ENCODE measurements at regions not wholly inside any gene's neighbourhood (a gene's known extent, or its start where the extent isn't known, plus 50 kb on each side); places are given as distances from the start of the nearest gene placed in this dataset.
A peak's percentile ranks its signal among the peaks of the same experiment; 100 is the strongest.

DNA sequence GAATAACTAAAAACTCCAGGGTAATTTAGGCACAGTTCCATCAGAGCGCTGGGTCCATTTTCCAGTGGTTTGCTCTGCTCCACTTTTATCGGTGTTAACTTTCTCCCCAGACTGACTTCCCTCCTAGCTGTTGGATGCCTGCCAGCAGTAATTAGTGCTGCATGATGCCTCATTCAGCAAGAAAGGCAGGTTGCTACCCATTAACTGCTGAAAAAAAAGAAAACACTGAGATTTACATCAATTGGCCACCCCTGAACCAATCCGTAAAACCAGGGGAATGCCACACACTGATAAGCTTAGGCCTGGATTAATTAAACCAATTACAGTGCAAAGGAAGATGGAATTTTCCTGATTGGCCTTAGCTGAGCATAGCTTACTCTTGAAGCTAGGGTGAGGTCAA lies 182.4 kb upstream of the CXXC4 start:
- no peak for DNase-seq (ENCODE audit: low spot score)

DNA sequence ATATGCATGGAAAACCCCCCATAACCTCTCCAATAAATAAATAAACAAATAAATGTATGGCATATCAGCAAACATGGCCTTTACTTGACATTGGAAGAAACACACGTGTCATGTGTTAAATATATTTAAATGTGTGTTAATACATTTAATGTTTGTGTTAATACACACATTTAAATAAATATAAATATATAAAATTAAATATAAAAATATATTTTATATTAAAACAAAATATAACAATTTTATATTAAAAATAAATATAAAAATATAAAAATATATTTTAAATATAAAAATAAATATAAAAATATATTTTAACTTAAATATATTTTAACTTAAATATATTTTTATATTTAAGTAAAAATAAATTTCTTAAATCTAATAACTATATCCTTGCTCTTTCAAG lies 187.6 kb upstream of the CXXC4 start:
- DNase-seq (ENCODE audit: low spot score): no peak

DNA sequence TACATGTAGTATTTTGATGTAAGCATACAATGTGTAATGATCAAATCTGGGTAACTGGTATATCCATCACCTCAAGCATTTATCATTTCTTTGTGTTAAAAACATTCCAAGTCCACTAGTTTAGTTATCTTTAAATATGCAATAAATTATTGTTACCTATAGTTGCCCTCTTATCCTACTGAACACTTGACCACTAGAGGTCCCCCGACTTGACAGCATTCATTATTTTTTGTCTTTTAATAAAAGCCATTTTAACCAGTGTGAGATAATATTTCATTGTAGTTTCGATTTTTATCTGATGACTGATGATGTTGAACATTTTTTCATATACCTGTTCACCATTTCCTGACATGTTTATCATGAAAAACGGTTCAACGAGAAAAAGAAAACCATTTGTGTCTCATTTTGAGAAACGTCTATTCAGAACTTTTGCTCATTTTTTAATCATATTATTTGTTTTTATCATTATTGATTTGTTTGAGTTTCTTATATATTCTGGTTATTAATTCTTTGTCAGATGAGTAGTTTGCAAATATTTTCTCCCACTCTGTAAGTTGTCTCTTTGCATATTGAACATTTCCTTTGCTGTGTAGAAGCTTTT lies 199.0 kb upstream of the CXXC4 start:
- DNase-seq (ENCODE audit: low spot score): peak; percentile 7

DNA sequence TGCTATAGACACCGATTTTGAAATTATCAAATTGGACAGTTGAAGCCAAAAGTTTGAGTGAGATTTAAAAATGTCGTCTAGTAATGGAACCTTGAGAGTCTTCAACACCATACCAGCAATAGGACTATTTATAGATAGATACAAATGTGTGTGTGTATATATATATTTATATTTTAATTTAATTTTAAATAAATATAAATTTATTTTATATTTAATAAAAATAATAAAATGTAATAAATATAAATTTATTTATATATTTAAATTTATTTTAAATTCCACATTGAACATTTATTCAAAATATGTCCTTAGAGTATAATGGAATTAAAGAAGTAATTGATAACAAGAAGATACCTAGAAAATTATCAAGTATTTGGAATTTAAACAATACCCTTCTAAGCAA lies 221.9 kb upstream of the CXXC4 start:
- no peak for DNase-seq (ENCODE audit: low spot score)

DNA sequence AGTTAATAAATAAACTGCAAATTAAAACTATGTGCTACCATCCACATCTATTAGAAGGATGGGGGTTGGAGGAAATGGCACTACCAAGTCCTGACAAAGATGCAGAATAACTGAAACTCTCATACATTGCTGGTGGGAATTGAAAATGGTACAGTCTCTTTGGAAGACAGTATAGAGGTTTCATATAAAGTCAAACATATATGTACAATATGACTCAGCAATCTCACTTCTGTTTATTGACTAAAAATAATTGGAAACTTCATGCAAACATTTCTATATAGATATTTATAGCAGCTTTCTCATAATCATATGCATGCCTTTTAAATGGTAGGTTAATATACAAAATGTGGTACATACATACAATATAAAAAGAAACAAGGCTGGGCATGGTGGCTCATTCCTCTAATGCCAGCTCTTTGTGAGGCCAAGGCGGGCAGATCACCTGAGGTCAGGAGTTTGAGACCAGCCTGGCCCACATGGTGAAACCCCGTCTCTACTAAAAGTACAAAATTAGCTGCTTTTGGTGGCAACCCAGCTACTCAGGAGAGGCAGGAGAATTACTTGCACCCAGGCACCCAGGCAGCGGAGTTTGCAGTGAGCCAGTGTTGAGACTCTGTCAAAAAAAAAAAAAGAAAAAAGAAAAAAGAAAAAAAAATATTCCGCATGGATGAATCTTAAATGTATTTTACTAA lies 225.0 kb upstream of the CXXC4 start:
- no peak for DNase-seq (ENCODE audit: low spot score)

DNA sequence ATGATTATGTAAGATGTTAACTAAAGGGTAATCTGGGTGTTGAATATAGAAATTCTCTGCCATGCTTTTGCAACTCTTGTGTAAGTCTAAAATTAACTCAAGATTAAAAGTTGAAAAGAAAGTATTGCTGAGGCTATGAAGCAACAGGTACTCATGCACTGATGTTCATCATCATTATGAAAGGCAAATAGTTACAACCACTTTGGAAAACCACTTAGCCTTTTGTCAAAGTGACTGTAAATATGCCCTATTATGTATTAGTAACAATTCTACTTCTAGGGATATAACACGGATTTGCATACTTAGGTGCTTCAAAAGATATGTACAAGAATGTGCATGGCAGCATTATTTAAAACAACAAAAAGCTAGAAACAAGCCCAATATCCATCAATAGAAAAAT lies 227.8 kb upstream of the CXXC4 start:
- DNase-seq (ENCODE audit: low spot score): no peak

DNA sequence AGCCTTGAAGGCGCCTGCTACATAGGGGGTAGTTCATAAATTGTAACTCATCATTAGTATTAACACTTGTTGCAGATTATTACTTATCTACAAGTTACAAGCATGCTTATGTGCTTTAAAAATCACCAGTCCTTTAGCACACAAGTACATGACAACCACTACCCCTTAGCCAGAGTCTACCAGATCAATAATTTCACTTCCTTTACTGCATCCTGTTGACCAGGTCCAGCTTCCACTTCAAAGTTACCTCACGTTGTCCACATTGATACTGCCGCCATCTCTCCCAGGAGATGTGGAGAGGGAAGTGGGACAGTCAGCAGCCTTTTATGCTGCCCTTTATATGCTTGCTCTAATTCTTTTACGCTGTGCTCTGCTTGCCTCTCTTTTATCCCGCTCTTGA lies 231.3 kb upstream of the CXXC4 start:
- no peak for DNase-seq (ENCODE audit: low spot score)

DNA sequence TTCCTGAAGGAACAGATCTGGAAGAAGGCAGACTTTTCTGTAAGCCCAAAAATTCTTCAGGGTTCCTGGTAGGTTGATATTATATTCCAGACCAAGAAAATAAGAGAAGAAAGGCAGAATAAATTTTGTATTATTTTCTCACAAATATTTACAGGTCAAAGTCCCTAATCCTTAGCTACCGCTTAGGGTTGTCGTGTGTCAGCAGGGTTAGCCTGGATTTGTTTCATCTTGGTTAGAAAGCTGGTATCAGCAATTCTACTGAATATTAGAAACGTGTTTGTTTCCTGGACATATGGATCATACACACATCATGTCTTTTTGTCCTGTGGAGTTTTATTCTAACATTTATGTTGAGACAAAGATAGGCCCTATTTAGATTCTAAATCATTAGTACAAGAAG lies 232.9 kb upstream of the CXXC4 start:
- DNase-seq (ENCODE audit: low spot score): no peak

DNA sequence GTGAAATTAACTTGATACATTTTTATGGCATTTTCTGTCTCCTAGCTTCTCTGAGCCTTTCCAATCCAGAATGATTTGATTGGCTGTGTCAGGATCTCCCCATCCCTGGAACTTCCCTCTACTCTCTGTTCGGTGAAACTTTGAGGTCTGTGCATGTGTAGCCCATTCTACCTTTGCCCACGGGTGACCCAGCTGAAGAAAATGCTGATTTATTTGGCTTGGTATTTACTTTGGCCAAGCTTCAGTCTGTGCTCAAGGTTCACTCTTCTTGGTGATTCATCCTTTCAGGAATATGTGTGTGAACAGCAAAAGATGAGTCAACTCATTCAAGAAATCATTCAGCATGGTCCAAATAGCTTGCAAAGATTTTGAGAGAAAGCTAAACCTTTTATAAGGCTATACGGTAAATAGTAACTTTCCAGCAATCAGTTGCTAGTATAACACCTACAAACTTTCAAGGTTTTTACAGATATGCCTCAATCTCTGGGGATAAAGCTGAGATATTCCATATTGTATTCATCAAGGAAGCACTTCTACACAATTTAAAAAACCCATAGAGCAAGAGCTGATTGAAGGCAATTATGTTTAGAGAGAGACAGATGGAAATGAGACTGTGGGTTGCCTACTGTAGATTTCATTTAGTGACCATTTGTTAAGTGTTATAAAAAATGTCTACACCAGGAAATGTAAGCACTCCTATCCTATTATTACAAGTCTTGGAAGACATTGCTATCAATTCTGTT lies 233.9 kb upstream of the CXXC4 start:
- DNase-seq (ENCODE audit: low spot score): peak; percentile 35

DNA sequence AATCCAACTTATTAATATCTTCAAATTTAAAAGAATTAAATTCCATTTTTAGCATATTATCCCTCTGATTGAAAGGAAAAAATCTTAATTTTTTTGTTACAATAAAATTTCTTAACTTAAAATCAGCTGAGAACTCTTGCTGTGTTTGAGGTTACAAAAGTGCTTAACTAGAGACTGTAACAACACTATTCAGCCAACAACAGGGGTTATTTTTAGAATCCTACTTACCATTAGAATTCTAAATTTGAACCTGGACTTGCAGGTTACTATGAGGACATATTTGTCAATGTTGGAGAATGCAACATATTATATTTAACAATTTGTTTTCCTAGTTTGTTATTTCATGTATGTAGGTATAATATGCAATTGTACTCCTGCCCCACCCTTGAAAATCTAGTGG lies 238.1 kb upstream of the CXXC4 start:
- DNase-seq (ENCODE audit: low spot score): no peak

DNA sequence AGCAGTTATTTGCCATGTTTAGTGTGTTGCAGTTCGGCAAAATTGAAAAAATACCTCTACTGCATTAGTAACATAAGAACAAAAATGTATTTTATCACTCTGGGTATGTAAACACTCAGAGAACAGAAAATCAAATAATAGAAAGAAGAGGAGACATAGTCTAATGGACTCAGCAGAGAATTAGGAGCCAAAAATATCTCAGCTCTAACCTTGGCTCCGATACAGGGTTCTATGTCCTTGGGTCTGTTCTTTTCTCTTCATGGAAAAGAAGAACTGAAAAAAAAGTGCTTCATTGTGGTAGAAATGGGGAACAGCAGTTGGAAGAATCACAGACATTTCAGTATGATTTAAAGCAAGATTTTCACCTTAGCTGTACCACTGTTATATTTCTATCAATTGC lies 240.5 kb upstream of the CXXC4 start:
- no peak for DNase-seq (ENCODE audit: low spot score)

DNA sequence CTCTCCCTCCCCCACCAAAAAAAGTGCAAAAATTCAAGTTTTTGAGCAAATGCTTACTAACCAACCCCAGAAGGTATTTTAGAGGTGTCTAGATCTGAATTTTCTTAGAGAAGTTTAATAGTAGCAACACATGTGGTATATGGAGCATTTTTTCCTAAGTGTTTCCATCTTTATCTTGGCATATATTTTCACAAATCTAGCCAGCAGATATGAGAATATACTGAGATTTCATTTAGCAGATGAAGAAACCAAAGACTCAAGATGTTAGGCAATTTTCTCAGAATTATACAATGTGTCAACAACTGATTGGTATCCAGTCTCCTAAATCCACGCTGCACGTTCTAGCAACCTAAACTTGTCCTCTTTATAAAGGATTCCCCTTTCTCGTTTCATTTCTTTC lies 245.5 kb upstream of the CXXC4 start:
- DNase-seq (ENCODE audit: low spot score): no peak

DNA sequence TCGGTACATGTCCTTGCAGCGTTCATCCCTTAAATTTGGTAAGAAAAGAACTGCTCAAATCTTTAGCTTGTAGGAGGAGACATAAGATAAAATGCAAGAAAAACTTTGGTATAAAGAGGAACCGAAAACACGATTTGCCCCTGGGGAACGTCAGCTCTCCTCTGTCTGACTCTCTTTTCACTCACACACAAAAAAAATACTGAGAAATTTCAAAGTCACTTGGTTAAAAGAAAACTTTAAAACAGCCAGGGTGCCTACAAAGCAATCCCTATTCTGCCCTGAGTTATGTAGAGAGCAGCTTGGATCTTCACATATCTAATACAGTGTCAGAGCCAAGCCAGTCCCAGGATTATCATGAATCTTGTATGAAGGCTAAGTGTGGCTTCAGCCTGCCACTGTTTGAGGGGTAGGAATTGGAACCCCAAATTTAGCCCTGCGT lies 248.5 kb upstream of the CXXC4 start:
- no peak for DNase-seq (ENCODE audit: low spot score)

DNA sequence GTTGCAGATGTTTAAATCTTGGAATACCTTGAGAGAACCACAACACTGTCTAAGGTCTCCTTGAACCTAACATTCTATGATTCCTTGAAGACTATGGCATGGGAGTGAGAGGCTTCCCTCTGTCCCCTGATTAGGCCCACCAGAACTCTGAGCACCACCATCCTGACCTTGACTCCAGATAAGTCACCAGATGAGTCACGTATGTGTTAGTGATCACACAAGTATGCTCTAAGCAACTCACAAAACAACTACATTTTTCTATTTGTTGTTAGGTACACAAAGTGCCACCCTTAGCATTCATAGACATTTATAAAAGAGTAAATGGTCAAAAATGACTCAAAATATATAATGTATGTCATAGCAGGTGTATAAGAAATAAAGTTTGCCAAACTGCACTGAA lies 252.9 kb upstream of the CXXC4 start:
- no peak for DNase-seq (ENCODE audit: low spot score)

DNA sequence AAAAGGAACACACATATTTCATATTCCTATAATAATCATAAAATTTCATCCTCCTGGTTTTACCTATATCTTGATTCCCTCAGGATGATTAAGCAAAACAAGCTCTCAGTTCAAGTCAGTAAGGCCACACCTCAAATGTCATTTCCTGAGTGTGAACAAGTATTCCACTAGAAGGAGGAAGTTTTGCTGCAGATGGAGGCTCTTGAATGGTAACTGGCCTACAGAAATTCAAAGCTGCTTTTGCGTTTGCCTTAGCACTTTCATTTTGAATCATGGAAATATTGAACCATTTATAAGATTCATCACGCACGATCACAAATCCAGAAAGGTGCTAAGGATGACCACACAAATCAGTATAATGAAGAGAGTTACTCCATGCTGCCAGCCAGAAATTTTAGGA lies 254.4 kb upstream of the CXXC4 start:
- no peak for DNase-seq (ENCODE audit: low spot score)

DNA sequence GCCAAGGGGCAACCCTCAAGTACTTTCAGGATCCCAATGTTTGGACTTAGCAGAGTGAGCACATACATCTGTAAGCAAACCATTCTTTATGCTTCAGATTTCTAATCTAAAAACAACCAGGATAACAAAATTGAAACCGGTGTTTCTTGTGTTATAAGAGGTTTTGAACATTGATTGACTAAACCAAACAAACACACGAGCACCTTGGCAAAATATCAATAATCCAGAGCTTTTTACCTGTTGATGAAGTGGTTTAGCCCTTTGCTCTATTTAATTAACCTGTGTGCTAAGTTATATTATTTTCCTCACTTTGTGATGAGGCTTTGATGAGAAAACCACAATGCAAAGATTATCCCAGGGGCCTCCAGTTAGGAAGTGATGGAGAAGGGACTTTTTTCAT lies 255.3 kb upstream of the CXXC4 start:
- no peak for DNase-seq (ENCODE audit: low spot score)

DNA sequence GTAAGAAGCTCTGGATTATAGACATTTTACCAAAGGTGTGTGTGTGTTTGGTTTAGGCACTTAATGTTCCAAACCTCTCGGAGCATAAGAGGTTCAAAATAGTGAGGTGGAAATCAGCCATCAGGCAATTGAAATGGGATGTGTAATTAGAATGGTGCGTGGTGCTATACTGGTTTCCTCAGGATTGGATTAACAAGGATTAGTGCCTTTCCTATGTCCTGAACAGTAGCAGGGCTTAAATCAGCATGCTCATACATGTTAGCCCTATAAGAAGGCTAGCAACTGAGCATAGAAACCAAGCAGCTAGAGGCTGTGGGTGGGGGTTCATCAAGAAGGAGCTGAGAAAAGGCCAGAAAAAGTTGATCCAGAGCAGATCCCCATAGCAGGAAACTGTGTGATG lies 256.8 kb upstream of the CXXC4 start:
- no peak for DNase-seq (ENCODE audit: low spot score)

DNA sequence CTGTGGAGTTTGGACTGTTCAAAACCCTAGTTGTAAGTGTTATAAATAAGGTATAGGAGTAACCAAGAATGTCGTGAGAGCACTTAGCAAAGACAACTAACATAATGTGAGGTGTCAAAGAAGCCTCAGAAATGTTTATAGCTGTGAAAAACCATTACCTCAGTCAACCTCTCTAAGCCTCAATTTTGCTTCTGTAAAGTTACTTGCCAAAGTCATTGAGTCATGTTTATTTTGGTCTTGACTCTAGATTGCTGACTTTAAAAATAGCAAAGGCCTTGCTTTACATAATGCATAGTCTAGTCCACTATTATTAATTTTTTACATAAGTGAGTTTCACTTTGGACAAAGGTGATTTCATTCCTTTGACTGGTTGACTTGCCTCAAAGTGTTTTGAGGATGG lies 257.6 kb upstream of the CXXC4 start:
- no peak for DNase-seq (ENCODE audit: low spot score)

DNA sequence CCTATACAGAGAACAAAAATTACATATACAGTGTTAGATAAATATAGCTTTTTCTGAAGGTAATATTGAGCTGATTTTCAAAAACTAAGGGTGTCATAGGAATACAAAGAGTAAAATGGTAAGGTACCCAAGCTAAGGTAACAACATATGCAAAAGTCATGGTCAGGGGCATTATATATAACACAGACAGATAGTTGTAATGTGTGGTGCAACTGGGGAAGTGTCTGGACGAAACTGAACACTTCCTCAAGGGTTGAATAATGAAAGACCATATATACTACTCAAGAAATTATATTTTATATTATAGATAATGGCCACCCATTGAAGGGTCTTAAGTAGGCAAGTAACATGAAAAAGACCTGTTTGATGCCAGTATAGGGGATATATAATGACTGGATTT lies 262.1 kb upstream of the CXXC4 start:
- no peak for DNase-seq (ENCODE audit: low spot score)

DNA sequence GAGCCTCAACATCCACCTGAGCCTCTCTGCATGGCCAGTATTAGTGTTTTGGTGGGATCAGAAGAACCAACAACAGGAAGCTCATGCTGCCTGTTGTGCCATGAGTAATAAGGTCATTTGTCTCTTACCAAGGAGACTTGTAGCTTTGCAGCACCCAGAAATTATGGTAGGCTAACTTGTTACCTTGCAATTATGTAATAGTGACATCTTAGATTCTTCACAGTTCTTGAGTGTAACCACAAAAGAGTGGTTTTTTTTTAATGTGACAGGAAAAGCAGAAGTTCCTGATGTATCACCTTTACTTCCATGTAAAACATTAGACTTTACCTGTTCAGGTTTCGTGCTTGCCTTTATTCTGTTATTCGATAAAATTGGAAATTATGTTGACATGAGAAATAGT lies 263.9 kb upstream of the CXXC4 start:
- DNase-seq (ENCODE audit: low spot score): no peak

DNA sequence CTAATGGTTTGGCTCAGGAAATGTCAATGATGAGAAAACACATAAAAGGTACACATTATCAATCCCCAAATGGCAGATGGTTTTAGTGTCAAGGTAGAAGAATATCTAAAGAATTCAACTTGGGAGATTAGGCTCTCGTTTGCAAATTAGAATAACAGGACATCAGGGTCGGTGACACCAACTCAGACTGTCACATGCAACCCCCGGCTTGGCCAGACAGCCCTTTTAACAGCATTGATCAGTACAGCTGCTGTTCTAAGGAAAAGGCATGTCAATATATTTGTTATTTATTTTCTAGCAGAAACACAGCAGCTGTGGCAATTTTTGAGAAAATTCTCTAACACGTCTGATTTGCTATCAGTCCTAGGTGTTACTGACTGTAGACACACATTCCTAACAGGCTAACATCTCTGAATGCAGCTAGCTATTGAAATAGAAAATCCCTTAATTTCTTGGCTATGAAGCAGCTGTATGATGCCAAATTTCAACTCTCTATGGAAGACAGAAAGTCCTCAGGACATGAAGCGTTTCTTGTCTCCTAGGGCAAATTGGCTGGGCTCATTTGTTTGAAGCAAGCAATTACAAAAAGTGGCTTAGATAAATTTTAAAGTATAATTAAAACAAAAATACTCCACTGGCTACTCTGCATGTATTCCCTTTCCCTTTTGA lies 269.0 kb upstream of the CXXC4 start:
- DNase-seq (ENCODE audit: low spot score): no peak

DNA sequence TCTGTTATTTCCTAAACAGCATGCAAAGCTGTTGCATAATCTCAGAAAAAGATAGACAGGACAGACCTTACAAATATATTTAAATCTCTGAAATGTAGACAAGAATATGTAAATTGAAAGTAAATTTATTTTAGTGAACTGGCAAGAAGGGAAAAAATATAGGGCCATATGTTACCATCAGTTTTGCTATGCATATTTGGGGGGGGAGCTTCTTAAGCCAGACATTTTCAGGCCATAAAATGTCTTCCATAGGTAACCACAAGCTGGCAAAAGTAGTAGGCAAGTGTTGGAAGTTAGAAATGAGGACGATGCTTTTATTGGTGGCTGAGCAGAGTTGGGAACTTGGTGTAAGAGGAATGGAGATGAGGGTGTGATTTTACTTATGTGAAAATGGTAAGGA lies 272.0 kb upstream of the CXXC4 start:
- no peak for DNase-seq (ENCODE audit: low spot score)

DNA sequence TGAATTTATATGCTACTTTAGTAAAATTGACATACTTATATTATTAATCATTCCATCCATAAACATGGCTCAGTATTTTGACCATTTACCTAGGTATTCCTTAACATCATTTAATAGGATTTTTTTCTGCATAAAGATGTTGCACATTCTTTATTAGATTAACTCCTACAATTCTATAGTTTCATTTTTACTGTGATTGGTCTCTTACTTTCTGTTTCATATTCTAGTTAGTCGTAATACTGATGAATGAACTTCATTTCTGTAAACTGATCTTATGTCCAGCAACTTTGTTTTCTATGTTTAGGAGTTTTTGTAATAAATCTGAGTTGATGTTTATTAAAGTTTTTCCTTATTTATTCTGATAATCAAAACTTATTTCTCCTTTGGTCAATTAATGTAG lies 278.2 kb upstream of the CXXC4 start:
- DNase-seq (ENCODE audit: low spot score): no peak
